ENCODE measurements at regions not wholly inside any gene's neighbourhood (a gene's known extent, or its start where the extent isn't known, plus 50 kb on each side); places are given as distances from the start of the nearest gene placed in this dataset.

DNA sequence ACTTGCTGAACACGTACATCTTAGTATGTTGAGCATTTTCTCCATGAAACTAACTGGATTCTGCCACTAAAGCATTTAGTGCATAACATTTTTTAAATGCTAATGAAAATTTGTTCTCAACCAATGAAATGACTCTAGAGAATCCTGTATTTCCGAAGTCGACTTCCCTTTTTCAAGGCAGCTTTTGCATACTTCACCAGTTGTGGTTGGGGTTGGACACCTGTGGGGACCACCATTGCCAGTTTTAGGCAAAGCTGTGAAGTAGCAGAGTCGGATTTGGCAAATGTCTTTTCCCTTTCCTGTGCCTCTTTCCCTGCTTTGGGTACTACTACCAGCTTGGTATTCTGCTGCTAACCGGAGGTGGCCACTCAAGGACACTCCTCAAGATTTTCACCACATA is 349.2 kb downstream of the BCAT1 start:
- H3K27me3 ChIP-seq: no peaks in the 10 kb centered on the region
- no peak overlapping the region for H3K4me3 ChIP-seq (ENCODE audit: low read depth in 1 of 2, low read length in 1 of 2)
- no peak overlapping the region for H3K27ac ChIP-seq
- H3K9me3 ChIP-seq: no peaks in the 10 kb centered on the region
- TF ChIP-seq, protein P1, sequence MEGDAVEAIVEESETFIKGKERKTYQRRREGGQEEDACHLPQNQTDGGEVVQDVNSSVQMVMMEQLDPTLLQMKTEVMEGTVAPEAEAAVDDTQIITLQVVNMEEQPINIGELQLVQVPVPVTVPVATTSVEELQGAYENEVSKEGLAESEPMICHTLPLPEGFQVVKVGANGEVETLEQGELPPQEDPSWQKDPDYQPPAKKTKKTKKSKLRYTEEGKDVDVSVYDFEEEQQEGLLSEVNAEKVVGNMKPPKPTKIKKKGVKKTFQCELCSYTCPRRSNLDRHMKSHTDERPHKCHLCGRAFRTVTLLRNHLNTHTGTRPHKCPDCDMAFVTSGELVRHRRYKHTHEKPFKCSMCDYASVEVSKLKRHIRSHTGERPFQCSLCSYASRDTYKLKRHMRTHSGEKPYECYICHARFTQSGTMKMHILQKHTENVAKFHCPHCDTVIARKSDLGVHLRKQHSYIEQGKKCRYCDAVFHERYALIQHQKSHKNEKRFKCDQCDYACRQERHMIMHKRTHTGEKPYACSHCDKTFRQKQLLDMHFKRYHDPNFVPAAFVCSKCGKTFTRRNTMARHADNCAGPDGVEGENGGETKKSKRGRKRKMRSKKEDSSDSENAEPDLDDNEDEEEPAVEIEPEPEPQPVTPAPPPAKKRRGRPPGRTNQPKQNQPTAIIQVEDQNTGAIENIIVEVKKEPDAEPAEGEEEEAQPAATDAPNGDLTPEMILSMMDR (IDR thresholded peaks at IDR 0.05): no peak
- H3K4me1 ChIP-seq (ENCODE audit: control insufficient read depth in 1 of 2, insufficient read depth in 1 of 2, low read depth in 1 of 2, low read length in 1 of 2): no peaks in the 10 kb centered on the region
- no peaks in the 10 kb centered on the region for H3K36me3 ChIP-seq

DNA sequence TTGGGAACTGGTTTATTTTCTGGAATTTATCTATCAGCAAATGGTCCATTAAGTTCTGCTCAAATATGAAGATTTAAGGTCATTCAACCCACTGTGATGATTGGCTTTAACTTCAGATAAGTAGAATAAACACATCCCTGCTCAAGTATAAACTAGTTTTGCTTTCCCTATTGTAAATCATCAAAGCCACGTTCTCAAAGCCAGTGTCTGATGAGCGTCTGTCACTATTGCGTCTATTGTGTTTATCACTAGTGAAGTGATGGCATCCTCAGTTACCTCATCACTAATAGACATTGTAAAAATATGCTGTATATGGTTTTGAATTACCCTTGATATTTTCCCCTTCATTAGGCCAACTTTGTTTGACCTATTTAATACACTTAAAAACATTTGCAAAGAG is 351.3 kb downstream of the BCAT1 start:
- Histone ChIP-seq H3K4me3 (ENCODE audit: low read depth in 1 of 2, low read length in 1 of 2) (no peak overlapping the region), H3K9me3 (no peaks in the 10 kb centered on the region)
- TF ChIP-seq, protein P1 (IDR thresholded peaks at IDR 0.05): no peak

DNA sequence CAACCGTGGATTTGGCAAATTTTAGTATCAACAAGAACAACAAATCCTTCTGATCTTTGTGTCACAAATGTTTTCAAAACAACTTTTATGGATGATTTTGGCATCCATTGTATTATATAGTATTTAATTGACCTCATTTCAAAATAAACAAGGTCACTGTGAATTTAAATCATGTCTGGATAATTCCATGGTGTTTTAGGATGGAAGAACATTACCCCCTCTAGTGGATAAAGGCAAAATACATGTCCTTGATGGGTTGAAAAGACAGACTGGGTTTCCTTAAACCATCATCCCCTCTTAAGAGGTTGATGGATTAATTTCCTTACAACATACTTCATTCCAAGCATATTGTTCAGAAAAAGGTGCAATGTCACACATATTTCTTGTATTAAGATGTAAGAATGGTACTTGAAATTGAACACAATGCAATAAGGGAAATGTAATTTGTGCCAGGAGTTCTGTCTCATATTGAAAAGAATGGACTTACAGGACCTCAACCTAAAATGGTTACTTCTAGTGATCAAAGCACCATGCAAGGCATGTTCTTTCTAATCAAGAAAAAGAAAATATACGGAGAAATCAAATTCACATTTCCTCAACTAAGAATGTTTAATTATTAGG is 352.0 kb downstream of the BCAT1 start:
- Histone ChIP-seq H3K4me1 (ENCODE audit: control insufficient read depth in 1 of 2, insufficient read depth in 1 of 2, low read depth in 1 of 2, low read length in 1 of 2) (no peaks in the 10 kb centered on the region), H3K27ac (no peak overlapping the region), H3K36me3 (no peaks in the 10 kb centered on the region), H3K9me3 (no peaks in the 10 kb centered on the region), H3K4me3 (ENCODE audit: low read depth in 1 of 2, low read length in 1 of 2) (no peak overlapping the region), H3K27me3 (no peaks in the 10 kb centered on the region)
- TF ChIP-seq, protein P1 (IDR thresholded peaks at IDR 0.05): no peak

More for the DNA sequence above, 351.3 kb downstream of the BCAT1 start:
- Histone ChIP-seq H3K27ac (no peak overlapping the region), H3K4me1 (ENCODE audit: control insufficient read depth in 1 of 2, insufficient read depth in 1 of 2, low read depth in 1 of 2, low read length in 1 of 2) (no peaks in the 10 kb centered on the region), H3K36me3 (no peaks in the 10 kb centered on the region), H3K27me3 (no peaks in the 10 kb centered on the region)

DNA sequence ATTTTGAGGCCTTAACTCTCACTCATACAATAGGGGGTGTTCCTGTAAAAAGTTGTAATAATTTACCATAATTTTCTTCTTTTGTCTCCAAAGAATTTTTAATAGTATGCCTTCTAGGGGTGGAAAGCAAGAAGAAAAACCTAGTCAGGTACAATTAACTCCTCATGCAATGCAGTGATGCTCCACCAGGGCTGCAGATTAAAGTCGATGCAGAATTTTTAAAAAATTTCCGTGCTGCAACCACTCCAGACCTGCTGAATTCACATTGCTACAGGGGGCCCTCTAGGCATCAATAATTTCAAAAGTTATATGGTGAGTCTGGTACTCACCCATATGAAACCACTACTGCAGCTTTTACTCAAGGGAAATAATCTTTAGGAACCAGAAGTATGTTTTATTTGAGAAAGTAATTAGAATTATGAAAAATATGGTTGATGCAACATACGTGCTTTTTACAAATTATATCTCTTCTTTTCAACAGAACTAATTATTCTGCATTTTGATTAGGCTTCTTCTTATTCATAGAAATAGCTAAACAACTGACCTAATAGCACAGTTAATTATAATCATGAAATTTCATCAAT is 353.2 kb downstream of the BCAT1 start:
- H3K9me3 ChIP-seq: no peaks in the 10 kb centered on the region
- no peaks in the 10 kb centered on the region for H3K4me1 ChIP-seq (ENCODE audit: control insufficient read depth in 1 of 2, insufficient read depth in 1 of 2, low read depth in 1 of 2, low read length in 1 of 2)
- no peak overlapping the region for H3K27ac ChIP-seq
- TF ChIP-seq, protein P1 (IDR thresholded peaks at IDR 0.05): no peak
- H3K4me3 ChIP-seq (ENCODE audit: low read depth in 1 of 2, low read length in 1 of 2): no peak overlapping the region
- no peaks in the 10 kb centered on the region for H3K36me3 ChIP-seq
- H3K27me3 ChIP-seq: no peaks in the 10 kb centered on the region

DNA sequence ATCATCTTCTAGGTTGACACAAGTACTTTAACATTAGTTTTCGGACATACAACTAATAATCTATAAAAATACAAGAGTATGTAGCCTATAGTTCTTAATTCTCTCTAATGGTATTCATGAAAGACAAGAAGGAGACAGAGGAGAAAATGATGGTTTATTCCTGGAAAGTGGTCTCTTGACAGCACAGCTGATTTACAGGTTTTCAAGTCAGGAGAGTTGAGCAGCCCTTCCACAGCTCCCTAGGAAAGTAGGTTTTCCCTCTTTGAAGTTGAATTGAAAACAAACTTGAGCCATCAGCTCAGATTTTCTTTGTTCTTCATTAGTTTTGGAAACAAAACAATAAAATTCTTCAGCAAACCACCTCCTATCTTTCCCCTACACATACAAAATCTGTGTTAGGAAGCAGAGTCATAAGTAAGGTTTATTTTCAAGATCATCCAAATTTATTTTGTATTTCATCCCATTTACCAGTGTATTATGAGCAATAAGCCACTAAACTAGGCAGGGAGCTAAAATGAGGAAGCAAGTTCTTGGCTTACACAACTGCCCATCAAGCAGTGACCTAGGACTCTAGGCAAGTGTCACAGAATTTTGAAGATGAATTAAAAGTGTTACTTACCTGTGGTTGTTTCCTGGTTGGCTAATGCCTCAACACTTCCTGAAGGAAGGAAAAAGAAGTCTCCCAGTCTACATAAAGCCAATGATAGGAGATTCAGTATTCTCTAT is 357.0 kb downstream of the BCAT1 start:
- Histone ChIP-seq H3K4me1 (ENCODE audit: control insufficient read depth in 1 of 2, insufficient read depth in 1 of 2, low read depth in 1 of 2, low read length in 1 of 2) (no peaks in the 10 kb centered on the region), H3K9me3 (no peaks in the 10 kb centered on the region), H3K27ac (no peak overlapping the region), H3K36me3 (no peaks in the 10 kb centered on the region), H3K27me3 (no peaks in the 10 kb centered on the region), H3K4me3 (ENCODE audit: low read depth in 1 of 2, low read length in 1 of 2) (no peak overlapping the region)
- TF ChIP-seq, protein P1 (IDR thresholded peaks at IDR 0.05): no peak
